Germinal center (tissue), 1 donor: ENCODE measurements at regions not wholly inside any gene's neighbourhood (a gene's known extent, or its start where the extent isn't known, plus 50 kb on each side); places are given as distances from the start of the nearest gene placed in this dataset.

Experiments used
- DNase-seq: peaks from one replicate; pipeline ENCODE4 v3.0.0; 2012; ENCODE audit warnings: mixed read lengths, low spot score

- DNase-seq, result no peak
Observed at GRCh38 chr14:89600950-89601826, 184.2 kb upstream of the FOXN3 start.

- DNase-seq, result no peak
Observed at GRCh38 chr14:89600029-89600428, 183.0 kb upstream of the FOXN3 start.

GRCh38 chr14:89598548-89599186 lies 181.6 kb upstream of the FOXN3 start:
- DNase-seq, result no peak

- no peak for DNase-seq
Observed at GRCh38 chr14:89592961-89593360, 175.9 kb upstream of the FOXN3 start.

- DNase-seq, result peak; percentile 73
Observed at GRCh38 chr14:89589400-89590118, 172.5 kb upstream of the FOXN3 start.

- no peak for DNase-seq
Observed at GRCh38 chr14:89588840-89589296, 171.8 kb upstream of the FOXN3 start.

- no peak for DNase-seq
Observed at GRCh38 chr14:89588016-89588415, 171.0 kb upstream of the FOXN3 start.

- no peak for DNase-seq
Observed at GRCh38 chr14:89587136-89587420, 170.0 kb upstream of the FOXN3 start.

- no peak for DNase-seq
Observed at GRCh38 chr14:89586258-89587135, 169.5 kb upstream of the FOXN3 start.

- no peak for DNase-seq
Observed at GRCh38 chr14:89578156-89578555, 161.1 kb upstream of the FOXN3 start.

GRCh38 chr14:89576960-89577359 lies 159.9 kb upstream of the FOXN3 start:
- DNase-seq, result no peak

- DNase-seq, result no peak
Observed at GRCh38 chr14:89576145-89576927, 159.3 kb upstream of the FOXN3 start.

GRCh38 chr14:89575386-89576061 lies 158.5 kb upstream of the FOXN3 start:
- DNase-seq, result no peak

GRCh38 chr14:89574420-89574819 lies 157.4 kb upstream of the FOXN3 start:
- DNase-seq, result no peak

GRCh38 chr14:89573399-89573657 lies 156.3 kb upstream of the FOXN3 start:
- no peak for DNase-seq

- DNase-seq, result no peak
Observed at GRCh38 chr14:89572596-89573398, 155.8 kb upstream of the FOXN3 start.

GRCh38 chr14:89571491-89571890 lies 154.5 kb upstream of the FOXN3 start:
- DNase-seq, result no peak

GRCh38 chr14:89566644-89567415 lies 149.8 kb upstream of the FOXN3 start:
- no peak for DNase-seq

GRCh38 chr14:89566180-89566579 lies 149.1 kb upstream of the FOXN3 start:
- no peak for DNase-seq
